Endothelial cell (in vitro differentiated cells): ENCODE measurements at regions not wholly inside any gene's neighbourhood (a gene's known extent, or its start where the extent isn't known, plus 50 kb on each side); places are given as distances from the start of the nearest gene placed in this dataset.

Source experiments
- DNase-seq: peaks from one replicate; pipeline ENCODE4 v3.0.0; 2021; ENCODE audit warnings: low spot score
- H3K27ac Mint-ChIP-seq: one replicate; pipeline ENCODE4 v1.8.0; 2021; ENCODE audit warnings: mixed read lengths, inconsistent platforms; ENCODE audit not compliant: unreplicated experiment
- H3K27me3 Mint-ChIP-seq: one replicate; pipeline ENCODE4 v1.8.0; 2021; ENCODE audit warnings: mild to moderate bottlenecking, moderate library complexity, mixed read lengths, inconsistent platforms; ENCODE audit not compliant: unreplicated experiment
- H3K36me3 Mint-ChIP-seq: one replicate; pipeline ENCODE4 v1.8.0; 2021; ENCODE audit warnings: mild to moderate bottlenecking, low read depth, mixed read lengths, inconsistent platforms; ENCODE audit not compliant: unreplicated experiment
- H3K4me1 Mint-ChIP-seq: one replicate; pipeline ENCODE4 v1.8.0; 2021; ENCODE audit warnings: mild to moderate bottlenecking, mixed read lengths, inconsistent platforms; ENCODE audit not compliant: unreplicated experiment
- H3K4me3 Mint-ChIP-seq: one replicate; pipeline ENCODE4 v1.8.0; 2021; ENCODE audit warnings: mild to moderate bottlenecking, mixed read lengths, inconsistent platforms; ENCODE audit not compliant: unreplicated experiment
- H3K9me3 Mint-ChIP-seq: one replicate; pipeline ENCODE4 v1.8.0; 2021; ENCODE audit warnings: mixed read lengths, inconsistent platforms; ENCODE audit not compliant: unreplicated experiment
- CTCF ChIP-seq: fragments of 200-600 bp; sonication (generic); IDR thresholded peaks from one replicate; pipeline ENCODE4 v1.5.0; 2021; ENCODE audit warnings: antibody characterized with exemption; ENCODE audit not compliant: unreplicated experiment

DNA sequence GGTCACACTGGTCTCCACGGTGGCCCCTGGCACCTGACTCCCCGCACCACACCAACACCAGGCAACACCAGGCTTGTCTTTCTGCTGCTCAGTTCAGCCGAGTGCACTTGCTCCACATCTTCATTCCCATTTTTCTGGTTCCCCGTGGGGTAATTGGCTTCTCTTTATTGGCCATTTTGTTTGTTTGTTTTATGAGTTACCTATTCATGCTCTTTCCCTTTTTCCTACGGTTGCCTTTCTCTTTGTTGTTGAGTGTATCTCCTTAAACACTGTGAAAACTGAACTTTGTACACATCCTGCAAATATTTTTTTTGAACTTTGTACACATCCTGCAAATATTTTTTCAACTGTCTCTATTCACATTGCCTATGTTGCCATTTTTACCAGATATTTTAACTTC lies 834.0 kb downstream of the BRD1 start:
- no peak for DNase-seq
- no peak for TF ChIP-seq CTCF
- no peak overlapping the region for H3K27ac Mint-ChIP-seq
- no peak overlapping the region for H3K4me3 Mint-ChIP-seq
- no peaks in the 10 kb centered on the region for H3K4me1 Mint-ChIP-seq
- H3K9me3 Mint-ChIP-seq, result no peaks in the 10 kb centered on the region
- peaks cover 2% of the 10 kb centered on the region for H3K27me3 Mint-ChIP-seq
- no peaks in the 10 kb centered on the region for H3K36me3 Mint-ChIP-seq

DNA sequence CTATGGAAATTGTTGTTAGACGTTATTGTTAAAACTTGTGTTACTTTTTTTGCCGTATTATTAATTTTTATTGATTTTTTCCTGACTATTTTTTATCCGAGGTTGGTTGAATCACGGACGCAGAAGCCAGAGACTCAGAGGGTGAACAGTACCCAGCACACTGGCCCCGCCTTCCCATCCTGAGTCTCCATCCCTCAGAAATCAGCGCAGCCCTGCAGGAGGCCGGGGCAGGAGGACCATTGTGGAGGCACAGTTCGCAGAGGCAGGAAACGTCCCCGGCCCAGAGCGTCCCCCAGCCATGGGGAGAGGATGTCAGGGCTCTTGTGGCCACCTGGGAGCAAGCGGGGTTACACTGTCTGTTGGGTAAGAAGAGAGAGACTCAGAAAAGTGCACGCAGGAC lies 843.0 kb downstream of the BRD1 start:
- no peak for TF ChIP-seq CTCF
- Mint-ChIP-seq H3K27me3 (peaks cover 1% of the 10 kb centered on the region), H3K4me3 (no peak overlapping the region), H3K36me3 (peaks cover 5% of the 10 kb centered on the region), H3K4me1 (no peaks in the 10 kb centered on the region), H3K9me3 (no peaks in the 10 kb centered on the region), H3K27ac (no peak overlapping the region)
- no peak for DNase-seq

- Mint-ChIP-seq H3K27me3 (peaks cover 2% of the 10 kb centered on the region), H3K36me3 (peaks cover 5% of the 10 kb centered on the region)
- TF ChIP-seq CTCF, result no peak
These were observed 845.3 kb downstream of the BRD1 start for GRCh38 chr22:48982321-48982905.

DNA sequence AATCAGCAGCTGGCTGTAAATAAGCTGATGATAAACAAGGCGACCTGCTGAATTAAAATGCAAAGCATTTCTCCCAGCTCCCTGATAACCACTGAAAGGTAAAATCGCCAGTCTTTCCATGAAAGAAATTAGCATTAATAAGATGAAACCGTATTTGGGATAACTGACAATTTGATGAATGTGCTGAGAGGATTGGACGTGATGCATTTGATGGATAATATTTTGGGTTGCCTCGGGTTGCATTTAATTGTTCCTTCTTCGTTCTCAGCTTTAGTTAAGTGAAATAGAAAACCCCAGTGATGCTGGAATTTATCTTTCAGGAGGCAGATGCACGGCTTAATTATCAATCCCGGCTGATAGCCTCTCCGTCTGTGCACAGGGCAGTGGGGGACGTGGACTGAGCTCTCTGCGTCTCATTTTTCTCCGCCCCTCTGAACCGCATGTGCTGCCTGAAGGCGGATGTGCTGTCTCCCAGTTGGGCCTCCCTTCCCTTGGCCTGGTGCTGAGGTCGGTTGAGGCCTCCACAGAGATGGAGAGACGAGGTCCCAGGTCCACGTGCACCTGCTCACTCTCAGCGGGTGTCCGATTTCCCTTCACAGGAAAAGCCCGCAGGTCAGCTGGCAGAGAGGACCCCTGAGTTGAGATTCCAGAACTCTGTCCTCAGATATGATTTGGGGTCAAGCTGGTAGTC lies 846.2 kb downstream of the BRD1 start:
- Mint-ChIP-seq H3K9me3 (no peaks in the 10 kb centered on the region), H3K27me3 (peaks cover 2% of the 10 kb centered on the region), H3K27ac (no peak overlapping the region), H3K36me3 (peaks cover 5% of the 10 kb centered on the region), H3K4me3 (no peak overlapping the region), H3K4me1 (no peaks in the 10 kb centered on the region)
- no peak for DNase-seq
- no peak for TF ChIP-seq CTCF

More at GRCh38 chr22:48982321-48982905, 845.3 kb downstream of the BRD1 start:
- Mint-ChIP-seq H3K27ac (no peak overlapping the region), H3K4me3 (no peak overlapping the region), H3K9me3 (no peaks in the 10 kb centered on the region), H3K4me1 (no peaks in the 10 kb centered on the region)
- DNase-seq, result no peak

DNA sequence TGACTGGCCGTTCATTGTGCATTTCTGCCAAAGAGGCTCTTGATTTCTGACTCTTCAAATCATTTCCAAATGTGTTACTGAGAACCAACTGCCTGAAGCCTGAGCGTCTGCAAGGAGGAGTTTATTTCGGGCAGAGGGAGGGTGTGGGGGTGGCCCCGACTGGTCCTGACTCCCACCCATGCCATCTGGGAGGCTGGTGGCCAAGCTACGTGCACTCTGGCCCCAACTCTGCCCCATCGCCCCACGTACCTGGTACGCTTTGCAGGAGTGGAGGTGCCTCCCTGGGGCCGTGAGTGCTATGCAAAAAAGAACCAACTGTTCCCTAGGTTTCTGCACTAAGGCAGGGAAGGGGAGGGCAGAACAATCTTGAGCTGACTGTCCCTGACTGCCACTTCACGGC lies 846.8 kb downstream of the BRD1 start:
- Mint-ChIP-seq H3K27me3 (peaks cover 2% of the 10 kb centered on the region), H3K4me3 (no peak overlapping the region), H3K9me3 (no peaks in the 10 kb centered on the region), H3K27ac (no peak overlapping the region), H3K36me3 (peaks cover 5% of the 10 kb centered on the region), H3K4me1 (peaks cover 4% of the 10 kb centered on the region)
- TF ChIP-seq CTCF, result no peak
- DNase-seq, result no peak
